Type B pancreatic cell (in vitro differentiated cells): ENCODE measurements at regions not wholly inside any gene's neighbourhood (a gene's known extent, or its start where the extent isn't known, plus 50 kb on each side); places are given as distances from the start of the nearest gene placed in this dataset.

Source experiments
- DNase-seq: peaks from one replicate; pipeline ENCODE4 v3.0.0; 2021; ENCODE audit warnings: mixed read lengths; ENCODE audit not compliant: unreplicated experiment; ENCODE audit errors: extremely low spot score
- H3K27ac Mint-ChIP-seq: 2 replicates; pipeline ENCODE4 v1.8.0; 2021; ENCODE audit warnings: mild to moderate bottlenecking, mixed read lengths
- H3K27me3 Mint-ChIP-seq: 2 replicates; pipeline ENCODE4 v1.8.0; 2021; ENCODE audit warnings: mixed read lengths
- H3K36me3 Mint-ChIP-seq: 2 replicates; pipeline ENCODE4 v1.8.0; 2021; ENCODE audit warnings: mixed read lengths
- H3K4me1 Mint-ChIP-seq: one replicate; pipeline ENCODE4 v1.8.0; 2021; ENCODE audit warnings: mixed read lengths; ENCODE audit not compliant: unreplicated experiment
- H3K4me3 Mint-ChIP-seq: 2 replicates; pipeline ENCODE4 v1.8.0; 2021; ENCODE audit warnings: mild to moderate bottlenecking, mixed read lengths
- H3K9me3 Mint-ChIP-seq: 2 replicates; pipeline ENCODE4 v1.8.0; 2021; ENCODE audit warnings: mixed read lengths
- CTCF ChIP-seq: fragments of 200-600 bp; sonication (generic); conservative IDR thresholded peaks from 2 replicates; pipeline ENCODE4 v1.5.0; 2021; ENCODE audit warnings: antibody characterized with exemption, mild to moderate bottlenecking

GRCh38 chr20:48051794-48052474 is 266.7 kb upstream of the SULF2 start:
- no peak for DNase-seq

GRCh38 chr20:48049641-48050040 is 264.4 kb upstream of the SULF2 start:
- Mint-ChIP-seq H3K27me3 (peaks cover 28% of the 10 kb centered on the region), H3K4me1 (peaks cover 17% of the 10 kb centered on the region), H3K9me3 (peaks cover 18% of the 10 kb centered on the region), H3K36me3 (no peaks in the 10 kb centered on the region), H3K4me3 (no peak overlapping the region), H3K27ac (no peak overlapping the region)
- no peak for TF ChIP-seq CTCF
- no peak for DNase-seq

More at GRCh38 chr20:48051794-48052474, 266.7 kb upstream of the SULF2 start:
- H3K27me3 Mint-ChIP-seq, result peaks cover 27% of the 10 kb centered on the region
- no peaks in the 10 kb centered on the region for H3K36me3 Mint-ChIP-seq
- H3K9me3 Mint-ChIP-seq, result peaks cover 26% of the 10 kb centered on the region
- H3K4me1 Mint-ChIP-seq, result peaks cover 13% of the 10 kb centered on the region
- peak overlapping the region; percentile 33 for H3K27ac Mint-ChIP-seq
- peak overlapping the region; percentile 6 for H3K4me3 Mint-ChIP-seq
- TF ChIP-seq CTCF, result no peak

DNA sequence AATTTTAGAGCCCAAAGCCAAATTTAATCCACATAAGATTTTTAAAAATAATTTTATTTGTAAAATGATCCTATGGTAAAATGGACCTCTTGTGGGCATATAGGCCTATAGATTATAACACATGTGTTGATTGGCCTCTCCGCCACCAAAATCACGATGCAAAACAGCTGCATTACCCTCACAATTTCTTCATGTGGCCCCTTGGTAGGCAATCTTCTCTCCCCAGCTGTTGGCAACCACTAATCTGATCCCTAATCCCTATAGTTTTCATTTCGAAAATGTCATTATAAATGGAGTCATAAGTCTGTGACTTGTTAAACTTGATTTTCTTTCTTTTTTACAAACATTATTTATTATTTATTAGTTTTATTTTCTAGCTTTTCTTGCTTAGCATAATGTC is 263.9 kb upstream of the SULF2 start:
- DNase-seq, result no peak
- no peak for TF ChIP-seq CTCF
- Mint-ChIP-seq H3K9me3 (peaks cover 16% of the 10 kb centered on the region), H3K4me1 (peaks cover 17% of the 10 kb centered on the region), H3K27me3 (peaks cover 25% of the 10 kb centered on the region), H3K27ac (no peak overlapping the region), H3K36me3 (no peaks in the 10 kb centered on the region), H3K4me3 (no peak overlapping the region)

DNA sequence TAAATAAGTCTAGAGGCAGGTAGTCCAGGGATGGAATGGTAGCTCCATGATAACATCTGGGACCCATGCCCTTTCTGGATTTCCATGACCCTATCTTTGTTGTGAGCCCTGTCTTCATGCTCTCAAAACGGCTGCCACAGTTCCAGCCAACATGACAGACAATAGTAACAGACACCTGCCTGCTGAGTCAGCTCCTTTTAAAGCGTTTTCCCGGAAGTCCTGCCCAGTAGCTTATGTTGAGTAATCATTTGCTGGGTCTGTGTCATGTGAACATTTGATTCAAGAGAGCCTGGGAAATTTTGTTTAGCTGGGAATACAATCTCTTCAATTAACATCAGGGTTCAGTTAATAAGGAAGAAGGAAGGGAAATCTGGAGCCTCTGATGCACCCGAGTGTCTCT is 262.2 kb upstream of the SULF2 start:
- Mint-ChIP-seq H3K4me1 (peaks cover 19% of the 10 kb centered on the region), H3K9me3 (peaks cover 10% of the 10 kb centered on the region), H3K27ac (no peak overlapping the region), H3K27me3 (peaks cover 25% of the 10 kb centered on the region), H3K4me3 (no peak overlapping the region), H3K36me3 (no peaks in the 10 kb centered on the region)
- TF ChIP-seq CTCF, result no peak
- DNase-seq, result no peak

GRCh38 chr20:48042628-48043027 is 257.3 kb upstream of the SULF2 start:
- peaks cover 16% of the 10 kb centered on the region for H3K4me1 Mint-ChIP-seq
- H3K9me3 Mint-ChIP-seq, result no peaks in the 10 kb centered on the region
- H3K4me3 Mint-ChIP-seq, result no peak overlapping the region
- no peaks in the 10 kb centered on the region for H3K36me3 Mint-ChIP-seq
- H3K27me3 Mint-ChIP-seq, result peaks cover 18% of the 10 kb centered on the region
- no peak for DNase-seq
- TF ChIP-seq CTCF, result no peak
- no peak overlapping the region for H3K27ac Mint-ChIP-seq
